Epithelial cell of esophagus (primary cell): ENCODE measurements at regions not wholly inside any gene's neighbourhood (a gene's known extent, or its start where the extent isn't known, plus 50 kb on each side); places are given as distances from the start of the nearest gene placed in this dataset.
A peak's percentile ranks its signal among the peaks of the same experiment; 100 is the strongest.

Source experiments
- DNase-seq: peaks from one replicate; pipeline ENCODE4 v3.0.0; 2010; ENCODE audit warnings: low read depth
- H3K4me3 ChIP-seq: 2 replicates; pipeline ENCODE4 v1.5.1; 2011; ENCODE audit warnings: mild to moderate bottlenecking, low read length, control low read depth
- TF ChIP-seq, protein P1 (sequence below): IDR thresholded peaks from 2 replicates; pipeline ENCODE4 v1.5.1; 2011; ENCODE audit warnings: low read depth, mild to moderate bottlenecking, low read length, control low read depth, inconsistent platforms; ENCODE audit not compliant: insufficient read depth; ENCODE audit errors: missing control alignments

DNA sequence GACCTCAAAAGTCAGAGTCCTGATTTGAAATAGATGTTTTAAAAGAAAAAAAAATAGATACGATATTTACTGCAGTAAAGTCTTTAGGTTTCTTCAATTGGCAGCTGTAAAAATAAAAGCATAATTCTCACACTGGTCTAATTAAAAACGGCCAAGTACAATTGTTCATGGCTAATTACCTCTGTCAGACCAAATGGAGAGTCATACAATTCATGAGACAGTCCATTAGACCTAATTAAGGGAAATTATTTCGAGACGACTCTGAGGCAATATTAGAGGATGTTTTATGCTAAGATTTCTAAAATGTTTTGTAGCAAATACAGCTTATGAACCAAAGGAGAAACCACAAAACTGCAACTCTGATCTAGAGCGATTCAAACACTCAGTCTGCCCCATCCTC, 131.3 kb downstream of the PHLDA1 start:
- TF ChIP-seq, protein P1, sequence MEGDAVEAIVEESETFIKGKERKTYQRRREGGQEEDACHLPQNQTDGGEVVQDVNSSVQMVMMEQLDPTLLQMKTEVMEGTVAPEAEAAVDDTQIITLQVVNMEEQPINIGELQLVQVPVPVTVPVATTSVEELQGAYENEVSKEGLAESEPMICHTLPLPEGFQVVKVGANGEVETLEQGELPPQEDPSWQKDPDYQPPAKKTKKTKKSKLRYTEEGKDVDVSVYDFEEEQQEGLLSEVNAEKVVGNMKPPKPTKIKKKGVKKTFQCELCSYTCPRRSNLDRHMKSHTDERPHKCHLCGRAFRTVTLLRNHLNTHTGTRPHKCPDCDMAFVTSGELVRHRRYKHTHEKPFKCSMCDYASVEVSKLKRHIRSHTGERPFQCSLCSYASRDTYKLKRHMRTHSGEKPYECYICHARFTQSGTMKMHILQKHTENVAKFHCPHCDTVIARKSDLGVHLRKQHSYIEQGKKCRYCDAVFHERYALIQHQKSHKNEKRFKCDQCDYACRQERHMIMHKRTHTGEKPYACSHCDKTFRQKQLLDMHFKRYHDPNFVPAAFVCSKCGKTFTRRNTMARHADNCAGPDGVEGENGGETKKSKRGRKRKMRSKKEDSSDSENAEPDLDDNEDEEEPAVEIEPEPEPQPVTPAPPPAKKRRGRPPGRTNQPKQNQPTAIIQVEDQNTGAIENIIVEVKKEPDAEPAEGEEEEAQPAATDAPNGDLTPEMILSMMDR = no peak

DNA sequence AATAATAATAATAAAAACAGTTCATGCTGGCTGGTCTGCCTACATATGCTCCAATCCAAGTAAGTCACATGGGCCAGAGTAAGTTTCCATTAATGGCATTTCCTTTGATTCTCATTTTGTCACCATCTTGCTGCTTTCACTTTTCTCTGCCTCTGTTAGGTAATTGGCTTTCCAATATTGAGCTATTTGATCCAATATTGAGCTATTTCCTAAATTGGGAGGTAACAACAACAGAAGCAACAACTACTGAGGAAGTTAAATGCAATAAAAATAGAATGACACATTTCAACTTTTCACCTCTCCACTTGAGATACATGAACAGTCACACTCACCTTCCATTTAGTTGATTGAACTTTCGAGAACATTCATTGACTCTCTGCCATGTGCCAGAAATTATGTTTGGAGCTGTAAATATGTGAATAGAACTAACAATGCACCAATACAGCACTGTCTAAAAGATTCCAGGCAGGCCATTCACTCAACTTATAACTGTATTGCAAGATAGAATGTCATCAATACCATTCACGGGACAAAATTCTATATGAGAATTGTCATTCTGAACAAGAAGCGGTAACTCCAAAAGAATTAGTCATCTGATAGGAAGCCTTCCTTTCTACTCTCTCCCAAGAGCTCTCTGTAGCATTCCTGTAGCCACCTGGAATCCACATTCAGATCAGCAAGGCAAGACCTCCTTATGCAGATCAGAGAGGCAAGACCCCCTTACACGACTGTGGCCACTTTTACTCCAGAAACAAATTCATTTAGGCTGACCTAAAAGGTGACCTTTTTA, 136.4 kb downstream of the PHLDA1 start:
- TF ChIP-seq, protein P1 = no peak
- no peak for DNase-seq
- no peak overlapping the region for H3K4me3 ChIP-seq

More for the DNA sequence above, 131.3 kb downstream of the PHLDA1 start:
- no peak for DNase-seq
- H3K4me3 ChIP-seq = no peak overlapping the region

DNA sequence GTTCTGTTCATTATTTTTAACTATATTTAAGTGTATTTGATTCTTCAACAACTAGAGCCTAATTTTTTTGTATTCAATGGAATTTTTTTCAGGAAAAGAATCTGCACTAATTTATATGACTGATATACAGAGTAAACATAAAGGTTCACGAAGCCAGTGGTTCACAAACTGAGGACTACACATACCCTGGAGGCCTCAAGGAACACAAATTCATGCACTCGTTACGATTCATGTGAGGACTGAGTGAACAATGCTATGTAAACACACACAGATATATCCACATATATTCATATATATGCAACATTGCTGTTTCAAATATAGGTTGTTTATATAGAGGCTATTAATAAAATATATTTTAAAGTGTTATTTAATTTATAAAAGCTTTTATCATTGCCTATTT, 137.8 kb downstream of the PHLDA1 start:
- TF ChIP-seq, protein P1 = no peak
- DNase-seq = no peak
- H3K4me3 ChIP-seq = no peak overlapping the region

DNA sequence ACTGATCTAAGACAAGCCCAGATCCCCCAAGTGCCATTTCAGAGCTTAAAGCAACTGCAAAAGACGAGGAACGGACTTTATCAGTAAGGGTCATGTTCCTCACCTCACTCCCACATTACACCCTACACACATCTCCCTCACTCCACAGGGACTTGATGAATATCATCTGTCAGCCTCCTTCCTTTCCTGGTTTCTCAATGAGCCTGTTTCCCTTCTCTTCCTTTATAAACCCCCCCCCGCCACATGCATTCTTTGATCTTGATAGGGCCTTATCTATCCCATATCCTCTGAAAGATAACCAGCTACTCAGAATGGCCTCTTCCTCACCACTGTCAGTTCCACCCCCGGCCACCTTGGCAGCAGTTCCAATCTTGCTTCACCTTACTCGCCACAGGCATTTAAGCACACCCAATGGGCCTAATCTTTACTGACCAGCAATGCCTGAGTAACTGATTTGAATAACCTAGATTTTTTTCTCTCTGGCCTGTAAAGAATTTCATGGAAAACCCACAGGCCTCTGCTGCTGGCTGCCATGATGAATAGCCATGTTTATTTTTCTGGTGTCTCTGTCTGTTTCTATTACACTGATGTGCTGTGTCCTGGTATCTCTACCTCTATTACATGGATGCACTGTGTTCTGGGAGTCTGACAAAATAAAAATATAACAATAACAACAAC, 138.7 kb downstream of the PHLDA1 start:
- TF ChIP-seq, protein P1 = no peak
- DNase-seq = peak; percentile 18
- no peak overlapping the region for H3K4me3 ChIP-seq

DNA sequence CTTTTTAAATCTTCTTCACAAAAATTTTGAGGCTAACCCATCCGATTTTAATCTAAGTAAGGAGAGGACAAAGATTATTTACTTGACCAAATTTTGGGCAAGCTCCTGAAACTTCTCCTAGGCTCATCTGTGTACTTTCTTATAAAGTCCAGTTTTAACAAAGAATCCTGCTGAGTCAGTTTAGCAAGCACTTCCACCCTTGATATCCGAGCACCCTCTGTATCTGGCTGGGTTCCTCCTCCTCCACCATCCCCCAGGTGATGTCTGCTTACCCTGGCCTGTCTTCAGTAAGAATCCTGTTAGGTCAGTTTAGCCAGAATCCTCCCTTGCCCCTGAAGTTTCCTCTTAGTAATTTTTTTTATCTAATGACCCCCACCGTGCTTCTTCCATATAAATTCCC, 140.5 kb downstream of the PHLDA1 start:
- no peak overlapping the region for H3K4me3 ChIP-seq
- DNase-seq = no peak
- TF ChIP-seq, protein P1 = no peak

DNA sequence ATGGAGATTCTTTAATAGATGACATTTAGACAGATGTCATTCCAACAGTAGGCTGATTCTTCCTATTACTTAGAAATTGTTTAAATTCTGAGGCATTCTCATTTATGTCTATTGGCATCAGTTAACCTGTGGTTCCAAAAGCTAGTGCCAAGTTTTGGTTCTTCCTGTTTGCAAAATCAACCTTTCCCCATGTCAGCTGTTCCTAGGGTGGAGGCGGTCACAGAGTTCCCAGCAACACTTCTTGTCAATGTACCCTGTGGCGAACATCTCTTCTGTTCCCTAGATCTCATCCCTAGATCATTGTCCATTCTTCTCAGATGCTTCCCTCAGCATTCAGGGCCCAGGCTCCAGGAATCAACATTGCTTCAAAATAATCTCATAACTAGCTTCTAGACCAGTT, 140.9 kb downstream of the PHLDA1 start:
- TF ChIP-seq, protein P1 = no peak
- DNase-seq = no peak
- no peak overlapping the region for H3K4me3 ChIP-seq
